Stimulated activated CD8-positive, alpha-beta memory T cell treated with anti-CD3 and anti-CD28 coated beads, Interleukin-2, amount 100 ng/mL, for 48 hours (primary cell): ENCODE measurements at regions not wholly inside any gene's neighbourhood (a gene's known extent, or its start where the extent isn't known, plus 50 kb on each side); places are given as distances from the start of the nearest gene placed in this dataset.

Source experiments
- DNase-seq, 2 donors: peaks; one replicate each; pipeline ENCODE4 v3.0.0-alpha.2; 2020; ENCODE audit warnings: low read depth in 2 of 2

GRCh38 chr2:3100386-3100785, 277.2 kb downstream of the EIPR1 start:
- no peak for DNase-seq

- DNase-seq: no peak
Observed at GRCh38 chr2:3099860-3100234, 277.8 kb downstream of the EIPR1 start.

GRCh38 chr2:3099145-3099859, 278.3 kb downstream of the EIPR1 start:
- DNase-seq: no peak

DNA sequence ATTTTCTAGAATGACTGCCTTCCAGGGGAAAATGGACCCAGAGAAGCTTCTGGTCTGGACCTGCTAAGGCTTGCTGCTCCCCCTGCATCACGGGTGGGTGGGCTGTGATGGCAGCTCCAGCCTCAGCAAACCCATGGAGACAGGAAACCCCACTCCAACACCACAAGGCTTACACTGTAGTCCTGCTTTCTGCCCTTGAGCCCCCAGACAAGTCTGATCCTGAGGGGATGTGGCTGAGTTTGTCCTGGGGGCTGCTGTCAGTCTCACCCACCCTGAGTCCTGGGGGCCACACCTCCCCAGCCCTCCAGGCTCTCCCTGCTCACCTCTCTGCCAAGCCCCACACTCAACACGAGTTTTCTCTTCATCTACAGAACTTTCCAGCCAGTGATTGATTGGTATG, 279.4 kb downstream of the EIPR1 start:
- DNase-seq: no peak

- no peak for DNase-seq
Observed at GRCh38 chr2:3097804-3098203, 279.8 kb downstream of the EIPR1 start.

DNA sequence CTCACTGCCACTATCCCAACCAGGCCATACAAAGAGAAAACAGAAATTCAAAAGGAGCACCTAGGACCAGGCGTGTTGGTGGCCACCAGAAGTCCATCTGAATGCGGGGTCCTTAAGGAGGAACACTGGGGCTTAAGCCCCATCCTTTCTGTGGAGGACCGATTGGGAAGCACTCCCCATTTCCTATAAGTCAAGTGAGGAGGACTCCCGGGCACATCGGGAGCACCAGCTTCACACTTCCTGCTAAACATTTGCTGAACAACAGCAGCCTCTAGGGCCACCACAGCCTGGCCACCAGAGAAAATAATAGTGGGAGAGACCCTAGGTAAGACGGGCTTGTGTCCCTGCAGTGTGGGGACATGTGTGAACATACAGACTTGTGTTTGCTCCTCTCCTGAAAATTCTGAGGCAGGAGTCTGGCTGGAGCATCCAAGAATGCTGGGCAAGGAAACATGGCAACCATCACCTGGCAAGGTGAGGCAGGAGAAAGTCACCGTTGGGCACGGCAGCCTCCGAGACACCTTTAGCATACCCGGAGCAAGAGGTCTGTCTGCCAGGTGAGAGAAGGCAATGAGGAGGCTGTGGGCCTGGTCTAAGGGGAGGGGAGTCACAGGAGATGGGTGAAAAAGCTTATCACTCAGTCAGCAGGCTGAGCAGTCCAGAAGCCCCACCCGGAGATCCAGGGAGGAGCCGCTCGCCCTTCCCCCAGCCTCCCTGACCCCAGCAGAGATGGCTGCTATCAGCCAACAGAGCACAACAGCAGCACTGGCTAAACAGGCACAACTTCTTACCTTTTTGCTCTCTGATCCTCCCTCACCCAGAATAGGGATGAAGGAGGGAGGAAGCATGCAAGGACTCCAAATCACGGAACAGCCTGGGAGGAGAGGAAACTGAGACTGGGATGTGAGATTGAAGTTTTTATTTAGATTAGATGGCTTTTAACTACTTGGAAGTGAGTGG, 282.3 kb downstream of the EIPR1 start:
- DNase-seq: no peak

GRCh38 chr2:3094318-3094717, 283.3 kb downstream of the EIPR1 start:
- no peak for DNase-seq

- no peak for DNase-seq
Observed at GRCh38 chr2:3091696-3092095, 285.9 kb downstream of the EIPR1 start.

GRCh38 chr2:3082705-3083104, 294.9 kb downstream of the EIPR1 start:
- no peak for DNase-seq

DNA sequence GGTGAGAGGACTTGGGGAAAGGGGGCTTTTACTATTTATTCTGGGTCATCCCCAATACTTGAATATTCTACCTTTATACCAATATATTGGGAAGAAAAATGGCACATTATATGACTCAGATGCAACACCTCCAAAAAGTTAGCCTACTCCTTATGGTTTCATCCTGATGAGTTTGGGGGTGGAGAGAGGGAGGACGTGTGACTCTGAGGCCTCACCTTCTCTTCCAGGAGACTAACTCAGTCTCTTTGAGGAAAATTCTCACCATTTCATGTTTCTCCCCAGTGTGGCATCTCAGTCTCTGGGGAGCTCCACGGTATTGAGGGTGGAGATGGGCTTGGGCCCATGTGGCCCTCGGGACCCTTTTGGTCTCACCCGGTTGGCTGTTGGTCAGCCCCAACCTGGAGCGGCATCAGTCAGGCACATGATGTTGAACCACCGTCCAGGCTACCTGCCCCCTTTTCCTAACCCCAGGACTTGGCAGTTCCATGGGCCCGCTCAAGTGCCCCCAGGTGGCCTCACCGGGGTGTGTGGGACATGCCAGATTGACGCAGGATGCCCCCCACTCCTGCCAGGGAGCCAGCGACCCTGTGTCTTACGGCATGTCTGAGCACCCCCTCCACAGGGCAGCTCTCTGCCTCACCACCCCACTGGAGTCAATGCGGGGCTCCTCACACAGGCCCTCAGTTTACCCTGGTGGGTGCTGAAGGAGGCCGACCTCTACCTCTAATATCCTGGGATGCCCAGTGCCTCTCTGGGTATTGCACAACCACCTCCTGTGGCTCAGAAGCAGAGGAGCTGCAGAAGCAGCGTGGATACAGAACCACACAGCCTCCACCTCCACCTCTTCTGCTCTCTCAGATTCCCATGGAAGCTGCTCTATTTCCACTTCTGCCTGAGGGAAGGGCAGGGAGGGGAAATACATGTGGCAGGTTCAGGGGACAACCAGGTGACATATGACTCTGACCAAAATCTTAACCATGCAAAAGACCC, 297.4 kb downstream of the EIPR1 start:
- no peak for DNase-seq

- no peak for DNase-seq
Observed at GRCh38 chr2:3079466-3079865, 298.2 kb downstream of the EIPR1 start.

- DNase-seq: no peak
Observed at GRCh38 chr2:3078684-3079083, 298.9 kb downstream of the EIPR1 start.

DNA sequence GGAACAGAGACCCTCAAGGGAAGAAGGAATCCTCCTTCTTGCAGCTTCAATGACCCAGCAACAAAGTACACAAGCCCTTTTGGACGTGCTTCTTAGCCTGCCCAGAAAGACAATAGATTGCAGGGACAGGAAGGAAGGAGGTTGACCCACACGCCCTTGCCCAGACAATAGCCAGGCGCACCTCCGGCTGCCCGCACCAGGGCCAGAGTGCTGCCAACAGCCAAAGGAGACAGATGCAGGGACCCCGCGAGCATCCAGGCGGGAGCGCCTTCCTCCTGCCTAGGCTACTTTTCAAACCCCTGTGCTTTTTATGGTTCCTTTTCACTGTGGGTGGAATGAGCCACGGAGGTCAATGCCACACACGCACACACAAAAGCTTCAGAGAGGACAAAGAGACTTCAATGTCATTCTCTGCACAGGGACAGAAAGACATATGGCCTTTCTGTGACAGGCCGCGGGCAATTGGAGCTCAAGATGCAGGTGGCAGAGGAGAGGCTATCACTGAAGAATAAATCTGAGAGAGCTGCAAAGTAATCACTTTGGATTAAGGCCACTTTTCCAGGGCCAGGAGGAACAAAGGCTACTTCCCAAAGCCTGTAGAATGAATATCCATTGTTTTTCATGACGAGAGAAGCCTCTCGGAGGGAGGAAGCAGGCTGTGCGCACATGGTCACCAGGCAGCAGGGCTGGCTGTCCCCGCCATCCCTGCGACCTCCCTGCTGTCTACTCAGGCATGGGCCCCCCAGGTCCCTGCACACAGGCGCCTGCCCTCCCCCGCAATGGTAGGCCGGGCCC, 300.6 kb downstream of the EIPR1 start:
- no peak for DNase-seq

- no peak for DNase-seq
Observed at GRCh38 chr2:3075991-3076340, 301.7 kb downstream of the EIPR1 start.

DNA sequence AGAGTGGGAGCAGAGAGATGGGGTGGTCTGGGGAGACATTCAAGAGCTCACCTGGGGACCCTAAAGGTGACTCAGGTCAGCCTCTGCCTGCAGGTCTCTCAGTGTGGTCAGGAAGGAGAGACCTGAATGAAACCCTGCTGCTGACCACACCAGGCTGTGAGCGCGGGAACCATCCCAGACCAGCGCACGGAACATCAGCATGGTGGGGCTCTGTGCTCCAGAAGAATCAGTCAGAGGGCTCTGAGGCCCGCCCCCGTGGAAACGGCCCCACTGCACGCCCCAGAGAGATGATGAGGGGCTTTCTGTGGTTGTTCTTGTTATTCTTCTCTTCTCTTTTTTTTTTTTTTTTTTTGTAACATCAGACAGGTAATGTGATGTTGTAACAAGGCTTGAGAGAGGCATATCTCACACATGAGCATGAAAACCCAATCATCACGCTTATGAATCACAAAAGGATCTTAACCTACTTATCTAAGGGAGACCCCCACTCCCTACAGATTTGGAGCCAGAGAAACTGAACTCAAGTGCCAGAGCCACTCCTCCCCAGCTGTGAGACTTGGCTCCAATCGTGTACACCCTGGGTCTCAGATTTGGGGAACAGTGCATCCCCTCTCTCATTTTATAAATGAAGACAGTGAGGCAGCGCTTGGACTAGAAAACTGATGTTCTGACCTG, 302.2 kb downstream of the EIPR1 start:
- DNase-seq: no peak

GRCh38 chr2:3073704-3074103, 303.9 kb downstream of the EIPR1 start:
- no peak for DNase-seq

DNA sequence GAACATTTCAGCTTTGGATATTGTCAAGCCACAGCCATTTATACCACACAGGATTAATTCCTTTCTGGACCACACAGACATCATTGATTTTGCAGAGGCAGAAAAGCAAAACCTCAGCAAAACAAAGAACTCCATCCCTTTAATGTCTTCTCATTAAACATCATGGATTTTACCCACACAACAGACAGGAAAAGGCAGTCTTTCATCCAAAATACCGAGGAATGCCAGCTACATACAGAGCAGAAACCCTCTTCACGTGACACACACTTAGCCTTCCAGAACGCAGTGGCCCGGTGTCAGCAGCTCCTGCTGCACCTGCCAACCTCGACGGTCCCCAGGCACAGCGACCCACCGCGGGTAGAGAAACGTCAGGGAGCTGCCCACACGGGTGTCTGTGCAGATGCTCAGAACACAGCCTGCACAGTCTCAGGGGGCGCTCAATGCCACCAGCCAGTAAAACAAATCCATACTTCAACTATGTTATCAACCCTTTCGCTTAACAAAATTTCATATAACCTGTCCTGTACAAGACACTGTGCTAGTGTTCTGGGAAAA, 304.5 kb downstream of the EIPR1 start:
- no peak for DNase-seq

GRCh38 chr2:3071685-3072263, 305.8 kb downstream of the EIPR1 start:
- DNase-seq: no peak

DNA sequence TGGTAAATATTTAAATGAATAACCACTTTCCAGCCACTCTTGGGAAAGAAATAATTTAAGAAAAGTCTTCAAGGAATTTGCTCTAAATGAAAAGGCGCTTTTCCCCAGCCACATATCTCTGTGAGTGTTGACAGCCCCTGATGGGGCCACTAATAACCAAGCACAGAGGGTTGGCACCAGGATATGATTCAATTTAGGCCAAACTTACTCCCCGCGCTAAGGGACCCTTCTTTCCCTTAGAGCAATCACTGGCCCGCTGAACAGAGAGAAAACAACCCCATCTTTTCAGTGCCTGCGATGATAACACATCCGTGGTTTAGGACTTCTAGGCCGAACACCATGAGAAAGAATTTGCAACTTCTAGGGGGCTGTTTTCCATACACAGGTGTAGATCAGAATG, 310.8 kb downstream of the EIPR1 start:
- DNase-seq: no peak

DNA sequence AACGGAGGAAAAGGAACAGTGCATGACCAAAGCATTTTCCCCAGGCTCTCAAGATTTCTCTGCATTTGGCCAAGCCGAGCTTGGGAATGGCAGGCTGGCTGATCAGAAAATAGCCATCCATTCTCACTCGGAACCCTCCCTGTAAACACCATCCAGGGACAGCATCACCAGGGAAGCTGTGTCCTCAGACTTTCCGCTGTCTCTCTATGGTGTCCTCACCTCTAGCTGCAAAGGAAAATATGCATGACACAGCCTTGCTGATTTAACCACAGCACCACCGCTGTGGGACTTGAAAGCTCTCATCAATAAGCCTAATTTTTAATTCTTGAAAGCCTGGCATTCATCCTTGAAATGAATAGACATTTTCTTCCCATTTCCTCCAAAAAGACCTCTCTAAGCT, 311.7 kb downstream of the EIPR1 start:
- no peak for DNase-seq
